ENCODE measurements at regions not wholly inside any gene's neighbourhood (a gene's known extent, or its start where the extent isn't known, plus 50 kb on each side); places are given as distances from the start of the nearest gene placed in this dataset.

DNA sequence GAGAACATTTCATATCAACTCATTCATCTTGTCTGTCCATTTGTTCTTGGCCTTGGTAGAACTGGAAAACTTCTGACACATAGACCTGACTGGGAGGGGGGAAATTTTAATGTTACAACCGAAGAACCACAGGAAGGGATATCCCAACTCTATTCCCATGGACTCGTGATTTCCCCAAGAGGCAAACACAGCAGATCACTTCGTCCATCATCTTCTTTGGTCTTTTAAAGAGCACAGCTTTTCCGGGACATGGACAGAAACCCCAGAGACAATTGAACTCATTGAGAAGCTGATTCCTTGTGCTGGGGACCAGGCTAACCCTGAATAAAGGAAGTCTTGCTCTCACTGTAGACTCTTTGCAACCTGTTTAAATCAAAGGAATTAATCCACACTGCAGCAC lies 66.3 kb upstream of the TMEM170B start:
- TF ChIP-seq, protein P1, sequence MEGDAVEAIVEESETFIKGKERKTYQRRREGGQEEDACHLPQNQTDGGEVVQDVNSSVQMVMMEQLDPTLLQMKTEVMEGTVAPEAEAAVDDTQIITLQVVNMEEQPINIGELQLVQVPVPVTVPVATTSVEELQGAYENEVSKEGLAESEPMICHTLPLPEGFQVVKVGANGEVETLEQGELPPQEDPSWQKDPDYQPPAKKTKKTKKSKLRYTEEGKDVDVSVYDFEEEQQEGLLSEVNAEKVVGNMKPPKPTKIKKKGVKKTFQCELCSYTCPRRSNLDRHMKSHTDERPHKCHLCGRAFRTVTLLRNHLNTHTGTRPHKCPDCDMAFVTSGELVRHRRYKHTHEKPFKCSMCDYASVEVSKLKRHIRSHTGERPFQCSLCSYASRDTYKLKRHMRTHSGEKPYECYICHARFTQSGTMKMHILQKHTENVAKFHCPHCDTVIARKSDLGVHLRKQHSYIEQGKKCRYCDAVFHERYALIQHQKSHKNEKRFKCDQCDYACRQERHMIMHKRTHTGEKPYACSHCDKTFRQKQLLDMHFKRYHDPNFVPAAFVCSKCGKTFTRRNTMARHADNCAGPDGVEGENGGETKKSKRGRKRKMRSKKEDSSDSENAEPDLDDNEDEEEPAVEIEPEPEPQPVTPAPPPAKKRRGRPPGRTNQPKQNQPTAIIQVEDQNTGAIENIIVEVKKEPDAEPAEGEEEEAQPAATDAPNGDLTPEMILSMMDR (IDR thresholded peaks at IDR 0.05; ENCODE audit: insufficient read depth, low read length, poor library complexity, severe bottlenecking): no peak
- no peak for TF ChIP-seq EZH2phosphoT487 (conservative IDR thresholded peaks at IDR 0.05; ENCODE audit: low read length)

Data from SU-DHL-6 (cell line).